SU-DHL-6 (cell line): ENCODE measurements at regions not wholly inside any gene's neighbourhood (a gene's known extent, or its start where the extent isn't known, plus 50 kb on each side); places are given as distances from the start of the nearest gene placed in this dataset.

ENCODE experiments used
- CTCF ChIP-seq: fragments of 200-600 bp; sonication (generic); IDR thresholded peaks from one replicate; pipeline ENCODE4 v1.5.1; 2017; ENCODE audit warnings: antibody characterized with exemption, mild to moderate bottlenecking, low read length, moderate library complexity; ENCODE audit not compliant: insufficient read depth, poor library complexity, severe bottlenecking
- EZH2phosphoT487 ChIP-seq: fragments of 200-600 bp; sonication (generic), shearing (Covaris generic); conservative IDR thresholded peaks from 2 replicates; pipeline ENCODE4 v1.6.1; 2018; ENCODE audit warnings: mild to moderate bottlenecking, antibody characterized with exemption, low read length, moderate library complexity, mixed read lengths

DNA sequence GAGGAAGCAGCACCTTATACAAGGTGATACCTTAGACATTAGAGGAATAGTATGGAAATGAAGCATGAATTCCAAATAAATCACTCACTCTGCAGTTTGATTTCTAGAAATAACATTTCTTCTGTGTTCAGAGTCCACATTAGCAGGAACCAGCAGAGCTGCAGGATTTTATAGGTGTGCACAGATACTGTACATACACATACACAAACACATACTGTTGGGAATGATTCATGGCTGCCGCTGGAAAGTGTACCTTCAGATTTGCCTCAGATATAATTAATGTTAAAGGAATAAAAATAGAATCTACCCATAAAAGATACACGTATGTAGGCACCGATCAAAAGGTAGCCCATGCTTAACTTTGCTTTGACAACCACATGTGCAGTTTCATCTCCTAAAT lies 578.1 kb downstream of the CSNK1G3 start:
- TF ChIP-seq CTCF = no peak
- TF ChIP-seq EZH2phosphoT487 = no peak
